ENCODE measurements at regions not wholly inside any gene's neighbourhood (a gene's known extent, or its start where the extent isn't known, plus 50 kb on each side); places are given as distances from the start of the nearest gene placed in this dataset.
"Not testable (repeated sequence)": the region's sequence is repeated elsewhere in the genome, so short reads cannot be mapped to it uniquely, and the experiment has no call there.

DNA sequence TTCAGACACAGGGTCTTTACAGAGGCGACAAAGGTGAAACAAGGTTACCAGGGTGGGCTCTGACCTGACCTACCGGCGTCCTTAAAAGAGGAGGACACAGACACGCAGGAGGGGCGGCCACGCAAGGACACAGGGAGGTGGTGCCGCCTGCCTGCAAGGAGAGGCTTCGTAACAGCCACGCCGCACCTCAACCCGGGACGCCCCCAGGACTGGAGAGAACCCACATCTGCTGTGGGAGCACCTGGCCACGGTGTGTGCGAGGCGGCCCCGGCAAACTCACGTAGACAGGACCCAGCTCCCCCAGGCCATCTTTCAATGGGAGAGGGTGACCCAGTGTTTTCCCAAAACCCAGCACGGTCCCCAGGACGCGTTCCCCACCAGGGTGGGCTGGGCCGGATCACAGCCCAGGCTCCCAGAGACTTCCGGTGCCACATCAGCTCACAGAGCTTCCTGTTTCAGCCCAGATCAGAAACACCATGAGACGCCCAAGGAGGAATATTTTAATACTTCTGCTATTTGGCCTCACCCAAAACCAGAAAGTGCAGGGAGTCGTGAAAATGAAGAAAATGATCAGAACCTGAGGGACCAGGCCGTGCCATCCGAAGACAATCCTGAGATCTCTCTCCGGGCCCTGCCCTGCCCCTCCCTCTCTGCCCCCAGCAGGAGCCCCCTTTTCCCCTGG is 5417.4 kb upstream of the TPTE start:
- intact Hi-C loops (cut with DNase I; ENCODE audit: low total_unique reads); H3K9me3 ChIP-seq; H3K4me3 ChIP-seq; H3K36me3 ChIP-seq; H3K27me3 ChIP-seq; H3K4me1 ChIP-seq; DNase-seq (ENCODE audit: low spot score in 2 of 2); H3K27ac ChIP-seq: not testable (repeated sequence)

DNA sequence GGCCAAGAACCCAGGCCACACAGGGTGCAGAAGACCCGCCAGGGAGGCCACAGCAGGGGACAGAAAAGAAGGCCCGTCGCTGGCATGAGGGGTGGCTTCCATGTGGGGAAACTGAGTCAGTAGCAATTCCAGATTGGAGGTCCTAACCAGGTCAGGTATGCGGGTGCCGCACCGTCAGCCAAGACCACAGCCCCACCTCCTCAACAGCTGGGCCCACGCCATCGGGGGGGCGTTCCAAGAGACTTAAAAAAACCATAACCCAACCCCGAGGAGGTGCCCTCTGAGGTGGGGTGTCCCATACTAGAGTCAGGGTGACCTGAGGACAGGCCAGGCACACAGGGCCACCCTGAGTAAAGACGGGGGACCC is 5416.8 kb upstream of the TPTE start:
- H3K27me3 ChIP-seq; H3K36me3 ChIP-seq; H3K9me3 ChIP-seq; DNase-seq (ENCODE audit: low spot score in 2 of 2); H3K27ac ChIP-seq; H3K4me1 ChIP-seq; intact Hi-C loops (cut with DNase I; ENCODE audit: low total_unique reads); H3K4me3 ChIP-seq: not testable (repeated sequence)

DNA sequence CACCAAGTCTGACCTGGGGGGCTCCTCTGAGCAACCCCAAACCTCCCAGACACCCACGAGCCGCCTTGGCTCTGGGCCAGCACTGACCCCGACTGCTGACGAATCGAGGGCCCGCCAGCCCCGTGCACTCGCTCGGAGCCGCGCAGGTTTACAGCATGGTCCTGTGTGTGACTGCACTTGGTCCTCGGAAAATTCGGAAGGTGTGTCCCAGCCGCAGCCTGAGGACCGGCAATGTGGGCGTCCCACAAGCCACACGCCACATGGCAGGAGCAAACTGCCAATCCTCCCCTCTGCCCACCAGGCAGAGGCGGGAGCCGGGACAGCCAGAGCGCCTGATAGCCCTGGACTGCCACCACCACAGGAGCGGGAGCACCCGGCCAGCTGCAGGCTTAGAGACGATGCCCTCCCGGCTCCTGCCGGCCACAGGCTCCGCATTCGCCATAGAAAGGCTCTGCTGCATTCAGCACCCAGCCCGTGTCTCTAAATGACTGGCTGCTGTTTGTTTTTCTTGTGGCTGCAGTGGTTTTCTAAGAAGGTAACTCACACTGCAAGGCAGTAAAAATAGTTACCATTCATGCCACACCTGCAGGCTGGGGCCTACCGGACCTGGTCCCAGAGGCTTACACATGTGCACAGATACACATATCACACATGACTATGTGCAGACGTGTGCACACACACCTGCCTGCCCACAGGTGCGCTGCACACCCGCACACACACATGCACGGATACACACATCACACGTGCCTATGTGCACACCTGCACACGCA is 5415.3 kb upstream of the TPTE start:
- H3K9me3 ChIP-seq; H3K27ac ChIP-seq; H3K4me3 ChIP-seq; H3K4me1 ChIP-seq; H3K36me3 ChIP-seq; intact Hi-C loops (cut with DNase I; ENCODE audit: low total_unique reads); DNase-seq (ENCODE audit: low spot score in 2 of 2); H3K27me3 ChIP-seq: not testable (repeated sequence)

DNA sequence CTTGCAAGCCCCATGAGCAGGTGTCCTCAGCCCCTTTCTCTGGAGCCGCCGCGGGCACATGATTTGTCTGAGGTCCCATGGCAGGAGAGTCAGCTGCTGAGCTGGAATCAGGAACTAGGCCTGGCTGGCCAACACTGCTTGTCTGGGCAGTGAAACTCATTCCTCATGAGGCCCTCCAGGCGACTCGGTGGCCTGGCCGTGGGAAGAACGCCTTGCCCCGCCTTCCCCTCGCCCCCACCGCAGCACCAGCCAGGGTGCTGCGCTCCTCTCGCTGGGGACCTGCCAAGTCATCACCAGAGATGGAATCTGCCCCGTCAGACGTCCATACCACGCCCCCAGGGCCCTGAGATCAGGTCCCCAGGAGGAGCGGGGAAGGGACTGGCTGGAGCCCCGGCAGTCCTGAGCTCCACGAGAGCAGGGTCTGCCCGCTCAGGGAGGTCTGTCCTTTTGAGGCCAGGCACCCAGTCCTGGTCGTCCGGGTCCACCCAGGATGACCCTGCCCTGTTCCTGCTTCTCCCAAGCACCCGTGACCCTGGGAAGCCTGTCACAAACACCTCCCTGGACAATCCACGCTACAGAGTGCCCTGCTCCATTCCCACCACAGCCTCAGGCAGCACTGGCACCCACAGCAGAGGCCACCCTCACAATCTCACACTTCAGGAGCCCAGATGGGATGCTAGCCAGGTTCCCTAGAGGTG is 5414.5 kb upstream of the TPTE start:
- intact Hi-C loops (cut with DNase I; ENCODE audit: low total_unique reads); H3K27me3 ChIP-seq; DNase-seq (ENCODE audit: low spot score in 2 of 2); H3K9me3 ChIP-seq; H3K4me1 ChIP-seq; H3K4me3 ChIP-seq; H3K36me3 ChIP-seq: not testable (repeated sequence)
- peak overlapping the region in 1 of 2 donors; percentile 71 for H3K27ac ChIP-seq

DNA sequence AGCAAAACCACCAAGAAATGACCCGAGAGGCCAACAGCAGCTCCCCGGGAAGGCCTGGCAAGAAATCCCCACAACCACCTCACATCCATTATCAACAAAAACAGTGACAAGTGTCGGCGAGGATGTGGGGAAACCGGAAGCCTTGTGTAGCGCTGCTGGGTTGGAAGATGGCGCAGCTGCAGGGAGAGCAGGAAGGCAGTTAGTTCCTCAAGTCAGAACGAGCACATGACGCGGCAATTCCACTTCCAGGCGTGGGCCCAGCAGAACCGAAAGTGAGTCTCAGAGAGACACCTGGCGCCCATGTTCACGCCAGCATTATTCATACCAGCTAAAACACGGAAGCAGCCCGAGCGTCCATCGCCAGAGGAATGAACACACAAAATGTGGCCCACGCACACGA is 5413.7 kb upstream of the TPTE start:
- H3K9me3 ChIP-seq; H3K4me1 ChIP-seq; intact Hi-C loops (cut with DNase I; ENCODE audit: low total_unique reads); H3K27ac ChIP-seq; H3K36me3 ChIP-seq; H3K27me3 ChIP-seq; H3K4me3 ChIP-seq; DNase-seq (ENCODE audit: low spot score in 2 of 2): not testable (repeated sequence)

DNA sequence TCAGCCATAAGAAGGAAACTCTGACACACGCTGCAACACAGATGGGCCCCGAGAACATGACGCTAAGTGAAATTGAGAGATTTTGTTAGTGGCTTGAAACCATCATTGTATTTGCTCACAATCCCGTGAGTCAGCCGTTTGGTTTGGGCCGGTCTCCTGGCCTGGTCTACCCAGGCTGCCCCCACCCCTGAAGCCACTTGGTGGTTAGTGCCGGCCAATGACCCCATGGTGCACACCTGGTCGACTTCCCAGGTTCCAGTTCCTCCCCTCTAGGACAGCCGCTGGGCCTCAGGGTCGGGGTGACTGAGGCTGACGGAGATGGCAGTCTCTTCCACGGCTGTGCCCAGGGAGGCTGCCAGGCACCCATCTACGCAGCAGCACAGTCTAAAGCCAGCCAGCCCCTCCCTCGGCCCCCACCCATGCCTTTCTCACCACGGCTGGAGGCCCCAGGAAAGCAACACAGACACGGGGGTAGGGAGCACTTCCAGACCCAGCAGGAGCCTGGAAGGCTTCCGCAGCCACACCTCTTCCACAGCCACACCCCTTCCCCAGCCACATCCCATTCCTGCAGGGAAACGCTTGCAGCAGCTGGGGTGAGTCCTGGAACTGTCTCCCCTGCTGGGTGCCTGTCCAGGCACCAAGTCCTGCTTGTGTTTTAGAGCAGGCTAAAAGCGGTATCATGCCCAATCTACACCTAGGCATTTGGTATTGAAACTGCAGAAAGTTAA is 5413.2 kb upstream of the TPTE start:
- H3K36me3 ChIP-seq; H3K9me3 ChIP-seq; H3K27ac ChIP-seq; DNase-seq (ENCODE audit: low spot score in 2 of 2); intact Hi-C loops (cut with DNase I; ENCODE audit: low total_unique reads); H3K4me1 ChIP-seq; H3K27me3 ChIP-seq; H3K4me3 ChIP-seq: not testable (repeated sequence)

DNA sequence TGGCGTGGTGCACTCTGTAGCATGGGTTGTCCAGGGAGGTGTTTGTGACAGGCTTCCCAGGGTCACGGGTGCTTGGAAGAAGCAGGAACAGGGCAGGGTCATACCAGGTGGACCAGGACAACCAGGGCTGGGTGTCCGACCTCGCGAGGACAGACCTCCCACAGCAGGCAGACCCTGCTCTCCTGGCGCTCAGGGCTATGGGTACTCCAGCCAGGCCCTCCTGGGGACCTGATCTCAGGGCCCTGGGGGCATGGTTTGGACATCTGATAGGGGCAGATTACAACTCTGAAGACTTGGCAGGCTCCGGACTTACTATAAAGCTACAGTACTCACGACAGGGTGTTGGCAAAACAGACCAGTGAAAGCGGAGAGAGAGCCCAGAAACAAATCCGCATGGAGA is 5410.2 kb upstream of the TPTE start:
- H3K27me3 ChIP-seq; H3K36me3 ChIP-seq; intact Hi-C loops (cut with DNase I; ENCODE audit: low total_unique reads); H3K4me1 ChIP-seq; H3K27ac ChIP-seq; H3K9me3 ChIP-seq; DNase-seq (ENCODE audit: low spot score in 2 of 2); H3K4me3 ChIP-seq: not testable (repeated sequence)

DNA sequence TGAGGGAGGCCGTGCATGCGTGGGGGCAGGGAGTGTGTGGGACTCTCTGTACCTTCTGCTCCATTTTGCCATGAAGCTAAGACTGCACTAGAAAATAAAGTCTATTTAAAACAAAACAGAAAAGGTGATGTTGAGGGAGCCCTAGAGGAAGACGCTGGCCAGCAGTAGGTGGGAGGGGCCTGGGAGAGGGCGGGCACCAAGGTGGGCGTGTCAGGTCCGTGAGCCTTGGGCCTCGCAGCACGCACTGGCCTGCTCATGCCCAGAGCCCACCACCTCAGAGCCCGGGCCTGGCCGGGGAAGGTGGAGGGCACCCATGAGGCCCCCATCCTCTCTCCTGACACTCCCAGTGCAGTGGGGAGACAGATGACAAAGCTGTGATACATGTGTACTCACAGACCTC is 5408.3 kb upstream of the TPTE start:
- H3K27me3 ChIP-seq; H3K4me1 ChIP-seq; intact Hi-C loops (cut with DNase I; ENCODE audit: low total_unique reads); H3K9me3 ChIP-seq; H3K36me3 ChIP-seq; H3K27ac ChIP-seq; DNase-seq (ENCODE audit: low spot score in 2 of 2); H3K4me3 ChIP-seq: not testable (repeated sequence)

DNA sequence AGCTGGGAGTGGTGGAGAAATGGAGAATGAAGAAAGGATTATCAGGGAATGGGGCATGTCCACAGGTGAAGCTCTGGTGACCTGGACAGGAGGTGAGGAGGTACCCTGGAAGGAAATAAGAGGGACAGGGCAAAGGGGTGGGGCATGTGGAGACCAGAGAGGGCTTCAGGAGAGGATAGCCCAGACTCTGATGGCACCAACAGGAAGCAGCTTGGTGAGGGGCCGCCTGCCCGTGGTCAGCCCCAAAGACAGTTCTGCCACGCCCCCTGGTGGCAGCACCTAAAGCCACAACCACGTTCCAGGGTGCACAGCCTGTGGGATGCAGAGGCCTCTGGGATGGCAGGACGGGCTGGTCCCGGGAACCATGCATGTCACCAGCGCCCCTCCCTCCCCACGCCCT is 5406.9 kb upstream of the TPTE start:
- H3K9me3 ChIP-seq; DNase-seq (ENCODE audit: low spot score in 2 of 2); intact Hi-C loops (cut with DNase I; ENCODE audit: low total_unique reads); H3K27me3 ChIP-seq; H3K4me3 ChIP-seq; H3K27ac ChIP-seq; H3K4me1 ChIP-seq; H3K36me3 ChIP-seq: not testable (repeated sequence)

DNA sequence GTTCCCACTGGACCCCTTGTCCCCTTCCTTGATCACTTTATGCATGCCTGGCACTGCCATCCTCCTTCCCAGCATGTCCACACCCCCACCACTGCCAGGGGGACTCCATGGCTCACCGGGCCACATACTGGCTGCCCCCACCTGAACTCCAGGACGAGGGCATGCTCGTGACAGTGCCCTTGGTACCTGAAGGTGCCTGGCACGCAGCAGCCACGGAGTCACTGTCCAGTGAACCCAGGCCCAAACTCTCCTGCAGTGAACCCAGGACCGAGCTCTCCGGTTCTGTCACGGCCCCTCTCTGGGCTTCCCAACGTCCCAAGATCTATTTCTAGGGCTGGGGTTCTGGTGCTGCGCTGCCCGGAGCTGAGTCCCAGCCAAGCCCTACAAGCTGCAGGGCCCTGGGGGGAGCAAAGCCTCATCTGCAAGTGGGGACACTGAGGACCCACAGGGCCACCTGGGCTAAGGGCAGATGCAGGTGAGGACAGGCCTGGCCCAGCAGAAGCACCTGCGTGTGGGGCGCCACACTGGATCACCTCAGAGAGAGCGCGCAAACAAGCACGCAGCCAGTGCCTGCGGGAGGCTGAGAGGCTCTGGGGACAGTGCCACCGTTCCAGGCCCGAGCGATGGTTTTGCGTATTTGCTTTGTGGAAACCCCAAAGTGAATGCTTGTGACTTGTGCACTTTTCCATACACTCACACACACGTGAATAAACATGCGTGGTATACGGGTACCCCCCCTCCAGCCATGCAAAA is 5406.3 kb upstream of the TPTE start:
- H3K27ac ChIP-seq; intact Hi-C loops (cut with DNase I; ENCODE audit: low total_unique reads); DNase-seq (ENCODE audit: low spot score in 2 of 2): not testable (repeated sequence)

DNA sequence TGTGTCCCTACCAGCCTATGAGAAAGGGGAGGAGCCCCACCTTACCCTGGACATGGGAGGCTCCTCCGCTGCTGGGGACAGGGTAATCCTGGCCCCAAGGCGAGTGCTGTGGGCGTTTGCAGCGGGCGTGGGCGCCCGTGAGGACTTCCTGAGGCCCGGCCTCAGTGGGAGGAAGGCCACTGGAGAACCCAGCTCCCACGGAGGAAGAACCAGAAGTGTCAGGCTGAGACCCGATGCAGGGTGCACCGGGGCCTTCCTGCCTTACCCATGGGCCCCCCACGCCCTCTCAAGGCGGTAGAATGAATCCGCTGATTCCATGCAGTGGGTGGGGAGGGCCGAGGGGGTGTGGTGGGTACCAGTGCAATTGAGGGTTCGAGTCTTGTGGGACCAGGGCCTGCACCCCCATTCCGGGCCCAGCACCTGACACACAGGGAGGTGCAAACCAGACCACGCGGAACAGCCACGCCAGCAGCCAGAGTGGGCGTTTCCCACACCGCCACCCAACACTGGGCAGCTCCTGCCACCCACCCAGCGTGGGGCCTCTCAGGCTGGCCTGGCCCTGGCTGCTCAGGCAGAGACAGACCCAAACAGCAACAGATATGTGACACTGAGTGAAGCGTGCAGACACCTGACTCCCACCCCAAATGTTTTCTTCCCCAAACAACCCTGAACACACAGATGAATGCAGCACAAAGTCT is 5405.6 kb upstream of the TPTE start:
- H3K27me3 ChIP-seq; H3K36me3 ChIP-seq; H3K27ac ChIP-seq; intact Hi-C loops (cut with DNase I; ENCODE audit: low total_unique reads); H3K4me1 ChIP-seq; H3K9me3 ChIP-seq; DNase-seq (ENCODE audit: low spot score in 2 of 2); H3K4me3 ChIP-seq: not testable (repeated sequence)

More for the DNA sequence above, 5406.3 kb upstream of the TPTE start:
- H3K4me1 ChIP-seq, H3K36me3 ChIP-seq, H3K27me3 ChIP-seq, H3K9me3 ChIP-seq, H3K4me3 ChIP-seq: not testable (repeated sequence)
